Stimulated activated naive B cell treated with anti-CD40 and anti-IgM and Interleukin-4, amounts not matched to agents 10 μg/mL and 1 μg/mL and 100 μg/mL, for 72 hours (primary cell): ENCODE measurements at regions not wholly inside any gene's neighbourhood (a gene's known extent, or its start where the extent isn't known, plus 50 kb on each side); places are given as distances from the start of the nearest gene placed in this dataset.

Source experiments
- ATAC-seq, 2 donors: fragments of 150-1000 bp; cut with Tn5 transposase; replicated peaks; 2 replicates each; pipeline ENCODE4 v1.10.0; 2021; ENCODE audit warnings: moderate library complexity in 1 of 2
- DNase-seq: peaks from one replicate; pipeline ENCODE4 v3.0.0; 2021
- H3K27ac Mint-ChIP-seq: one replicate; pipeline ENCODE4 v1.8.0; 2022; ENCODE audit warnings: mild to moderate bottlenecking, mixed read lengths
- H3K27me3 Mint-ChIP-seq, 2 donors: one replicate each; pipeline ENCODE4 v1.8.0; 2022; ENCODE audit warnings: mixed read lengths in 2 of 2
- H3K36me3 Mint-ChIP-seq, 2 donors: one replicate each; pipeline ENCODE4 v1.8.0; 2022; ENCODE audit warnings: mixed read lengths in 2 of 2, mild to moderate bottlenecking in 1 of 2
- H3K4me1 Mint-ChIP-seq, 2 donors: one replicate each; pipeline ENCODE4 v1.8.0; 2022; ENCODE audit warnings: mixed read lengths in 2 of 2, mild to moderate bottlenecking in 1 of 2
- H3K4me3 Mint-ChIP-seq, 2 donors: one replicate each; pipeline ENCODE4 v1.8.0; 2022; ENCODE audit warnings: mild to moderate bottlenecking in 2 of 2, mixed read lengths in 2 of 2, moderate library complexity in 1 of 2
- H3K9me3 Mint-ChIP-seq, 2 donors: one replicate each; pipeline ENCODE4 v1.8.0; 2022; ENCODE audit warnings: mixed read lengths in 2 of 2, mild to moderate bottlenecking in 1 of 2

GRCh38 chr13:68996668-68997025 is 1111.0 kb upstream of the ATXN8OS start:
- Mint-ChIP-seq H3K27me3 (no peaks in the 10 kb centered on the region), H3K4me1 (no peaks in the 10 kb centered on the region), H3K36me3 (no peaks in the 10 kb centered on the region), H3K4me3 (no peak overlapping the region), H3K27ac (no peak overlapping the region), H3K9me3 (peaks cover 12 to 13% of the 10 kb centered on the region in 2 donors)
- no peak for ATAC-seq
- no peak for DNase-seq

- no peak for ATAC-seq
- H3K4me1 Mint-ChIP-seq: no peaks in the 10 kb centered on the region
- DNase-seq: no peak
Observed at GRCh38 chr13:68995972-68996667, 1111.5 kb upstream of the ATXN8OS start.

GRCh38 chr13:68993154-68993553 is 1114.5 kb upstream of the ATXN8OS start:
- Mint-ChIP-seq H3K27ac (no peak overlapping the region), H3K9me3 (peaks cover 0 to 1% of the 10 kb centered on the region in 2 donors), H3K36me3 (no peaks in the 10 kb centered on the region), H3K4me1 (no peaks in the 10 kb centered on the region), H3K27me3 (no peaks in the 10 kb centered on the region), H3K4me3 (no peak overlapping the region)
- DNase-seq: no peak
- no peak for ATAC-seq

More at GRCh38 chr13:68995972-68996667, 1111.5 kb upstream of the ATXN8OS start:
- H3K27me3 Mint-ChIP-seq: no peaks in the 10 kb centered on the region
- H3K36me3 Mint-ChIP-seq: no peaks in the 10 kb centered on the region
- peaks cover 8 to 14% of the 10 kb centered on the region in 2 donors for H3K9me3 Mint-ChIP-seq
- no peak overlapping the region for H3K4me3 Mint-ChIP-seq
- H3K27ac Mint-ChIP-seq: no peak overlapping the region

- no peaks in the 10 kb centered on the region for H3K4me1 Mint-ChIP-seq
- no peak for DNase-seq
- H3K27me3 Mint-ChIP-seq: no peaks in the 10 kb centered on the region
- peaks cover 0 to 8% of the 10 kb centered on the region in 2 donors for H3K9me3 Mint-ChIP-seq
- ATAC-seq: no peak
- H3K4me3 Mint-ChIP-seq: no peak overlapping the region
- H3K36me3 Mint-ChIP-seq: no peaks in the 10 kb centered on the region
- H3K27ac Mint-ChIP-seq: no peak overlapping the region
Observed at GRCh38 chr13:68988176-68988575, 1119.5 kb upstream of the ATXN8OS start.

- H3K9me3 Mint-ChIP-seq: peaks cover 0 to 10% of the 10 kb centered on the region in 2 donors
- no peaks in the 10 kb centered on the region for H3K27me3 Mint-ChIP-seq
- no peaks in the 10 kb centered on the region for H3K4me1 Mint-ChIP-seq
- H3K36me3 Mint-ChIP-seq: no peaks in the 10 kb centered on the region
- no peak for ATAC-seq
- no peak overlapping the region for H3K4me3 Mint-ChIP-seq
- H3K27ac Mint-ChIP-seq: no peak overlapping the region
- no peak for DNase-seq
Observed at GRCh38 chr13:68987585-68987984, 1120.0 kb upstream of the ATXN8OS start.

DNA sequence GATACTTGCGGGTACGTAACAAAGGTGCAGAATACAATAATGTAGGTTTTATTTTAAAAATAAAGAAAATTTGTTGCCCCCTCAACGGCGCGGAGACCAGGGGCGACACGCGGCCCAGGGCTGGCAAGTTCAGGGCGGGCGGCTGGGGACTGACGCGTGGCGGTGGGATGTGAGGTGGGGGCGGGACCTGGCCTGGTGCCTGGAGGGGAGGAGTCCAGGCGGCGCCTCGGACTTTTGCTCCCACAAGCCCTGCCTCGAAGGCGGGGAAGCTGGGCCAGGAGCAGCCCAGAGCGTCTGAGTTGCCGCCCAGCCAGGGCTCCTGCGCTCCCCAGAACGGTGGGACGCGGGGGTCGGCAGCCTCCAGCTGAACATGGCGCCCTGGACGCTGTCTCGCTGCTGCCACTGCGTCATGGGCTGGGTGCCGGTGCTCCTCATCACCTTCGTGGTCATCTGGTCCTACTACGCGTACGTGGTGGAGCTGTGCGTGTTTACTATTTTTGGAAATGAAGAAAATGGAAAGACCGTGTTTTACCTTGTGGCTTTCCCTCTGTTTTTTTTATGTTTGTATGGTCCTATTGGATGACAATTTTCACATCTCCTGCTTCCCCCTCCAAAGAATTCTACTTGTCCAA is 1122.8 kb upstream of the ATXN8OS start:
- H3K4me3 Mint-ChIP-seq: no peak overlapping the region
- H3K27me3 Mint-ChIP-seq: no peaks in the 10 kb centered on the region
- no peaks in the 10 kb centered on the region for H3K36me3 Mint-ChIP-seq

DNA sequence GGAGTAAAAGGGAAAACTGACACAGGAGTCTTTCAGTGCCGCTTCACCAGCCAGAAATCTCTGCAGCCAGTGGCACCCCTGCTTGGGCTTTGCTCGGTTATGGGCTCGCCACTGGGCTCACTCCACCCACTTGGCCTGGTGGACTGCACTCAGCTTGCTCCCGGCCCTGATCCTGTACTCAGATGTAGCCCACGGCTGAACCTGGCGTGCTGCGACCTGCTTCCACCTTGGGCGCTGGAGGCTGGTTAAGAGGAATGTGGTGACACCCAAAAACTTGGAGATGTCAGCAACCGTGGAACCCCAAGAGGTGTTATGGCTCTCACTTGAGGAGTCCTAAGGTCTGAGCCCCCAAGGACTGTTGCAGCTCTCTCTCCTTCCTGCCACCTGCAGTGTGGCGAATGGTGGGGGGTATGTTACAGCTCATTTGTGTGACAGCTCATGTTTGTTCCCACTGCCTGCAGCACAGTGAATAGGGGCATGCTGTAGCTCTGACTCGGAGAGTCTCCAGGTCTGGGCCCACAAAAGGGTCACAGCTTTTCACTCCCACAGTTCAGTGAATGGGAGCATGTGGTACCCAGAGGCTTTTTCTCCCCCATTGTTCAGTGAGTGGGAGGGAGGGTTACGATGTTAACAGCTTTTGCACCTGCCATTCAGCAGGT is 1124.5 kb upstream of the ATXN8OS start:
- H3K36me3 Mint-ChIP-seq: no peaks in the 10 kb centered on the region
- no peak for DNase-seq

More for the DNA sequence above, 1122.8 kb upstream of the ATXN8OS start:
- H3K9me3 Mint-ChIP-seq: peaks cover 0 to 10% of the 10 kb centered on the region in 2 donors
- DNase-seq (no peak), ATAC-seq (no peak)
- H3K4me1 Mint-ChIP-seq: no peaks in the 10 kb centered on the region
- no peak overlapping the region for H3K27ac Mint-ChIP-seq

GRCh38 chr13:68976287-68976686 is 1131.3 kb upstream of the ATXN8OS start:
- Mint-ChIP-seq H3K9me3 (peaks cover 0 to 1% of the 10 kb centered on the region in 2 donors), H3K27me3 (no peaks in the 10 kb centered on the region), H3K4me3 (no peak overlapping the region), H3K4me1 (no peaks in the 10 kb centered on the region), H3K36me3 (no peaks in the 10 kb centered on the region), H3K27ac (no peak overlapping the region)
- ATAC-seq (no peak), DNase-seq (no peak)

More for the DNA sequence above, 1124.5 kb upstream of the ATXN8OS start:
- H3K9me3 Mint-ChIP-seq: peaks cover 0 to 10% of the 10 kb centered on the region in 2 donors
- no peaks in the 10 kb centered on the region for H3K4me1 Mint-ChIP-seq
- no peak overlapping the region for H3K4me3 Mint-ChIP-seq
- no peaks in the 10 kb centered on the region for H3K27me3 Mint-ChIP-seq
- no peak overlapping the region for H3K27ac Mint-ChIP-seq
- ATAC-seq: peak in 1 of 2 donors; percentile 14

DNA sequence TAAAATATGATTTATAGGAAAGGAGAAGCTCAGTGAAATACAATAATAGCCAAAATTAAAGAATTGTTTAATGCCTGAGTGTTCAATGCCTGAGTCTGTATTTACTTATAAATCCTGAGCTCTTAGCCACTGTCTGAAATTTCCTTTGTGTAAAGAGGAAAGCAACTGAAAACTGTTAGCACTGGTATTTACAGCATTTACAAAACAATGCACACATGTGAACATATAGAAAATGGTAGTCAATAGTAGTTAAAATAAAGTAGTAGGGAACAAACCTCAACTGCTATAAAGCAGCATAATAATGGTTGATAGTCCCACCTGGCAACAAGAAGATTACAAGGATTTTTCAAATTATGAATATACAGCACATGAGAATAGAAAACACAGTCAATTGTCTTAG is 1137.1 kb upstream of the ATXN8OS start:
- H3K4me3 Mint-ChIP-seq: no peak overlapping the region
- no peaks in the 10 kb centered on the region for H3K36me3 Mint-ChIP-seq
- H3K27ac Mint-ChIP-seq: no peak overlapping the region
- no peak for DNase-seq
- no peaks in the 10 kb centered on the region for H3K27me3 Mint-ChIP-seq
- no peaks in the 10 kb centered on the region for H3K4me1 Mint-ChIP-seq
- ATAC-seq: no peak
- no peaks in the 10 kb centered on the region for H3K9me3 Mint-ChIP-seq

- no peak for DNase-seq
- Mint-ChIP-seq H3K27ac (no peak overlapping the region), H3K4me1 (no peaks in the 10 kb centered on the region), H3K9me3 (peaks cover 0 to 5% of the 10 kb centered on the region in 2 donors), H3K36me3 (no peaks in the 10 kb centered on the region), H3K27me3 (no peaks in the 10 kb centered on the region), H3K4me3 (no peak overlapping the region)
- ATAC-seq: no peak
Observed at GRCh38 chr13:68948586-68948985, 1159.0 kb upstream of the ATXN8OS start.

DNA sequence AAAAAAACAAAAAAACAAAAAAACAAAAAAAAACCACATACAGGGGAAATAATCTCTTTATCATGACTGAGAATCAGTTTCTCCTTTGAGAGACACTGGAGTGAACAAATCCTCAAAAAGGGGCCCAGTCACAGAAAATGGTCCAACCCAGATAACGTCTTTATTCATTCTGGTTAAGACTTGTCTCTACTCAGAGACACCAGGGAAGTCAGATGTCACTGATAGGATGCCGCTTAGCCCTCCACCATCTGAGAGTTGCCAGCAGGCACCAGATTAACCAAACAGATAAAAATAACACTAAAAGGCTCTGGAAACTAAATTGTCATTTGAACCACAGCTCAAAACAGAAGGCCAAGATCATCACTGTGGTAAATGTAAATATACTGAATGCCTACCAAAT is 1163.4 kb upstream of the ATXN8OS start:
- H3K36me3 Mint-ChIP-seq: no peaks in the 10 kb centered on the region
- DNase-seq: no peak
- H3K27ac Mint-ChIP-seq: no peak overlapping the region
- ATAC-seq: no peak
- H3K4me1 Mint-ChIP-seq: no peaks in the 10 kb centered on the region
- no peaks in the 10 kb centered on the region for H3K27me3 Mint-ChIP-seq
- H3K4me3 Mint-ChIP-seq: no peak overlapping the region
- H3K9me3 Mint-ChIP-seq: peaks cover 0 to 6% of the 10 kb centered on the region in 2 donors

GRCh38 chr13:68940049-68940448 is 1167.6 kb upstream of the ATXN8OS start:
- Mint-ChIP-seq H3K36me3 (no peaks in the 10 kb centered on the region), H3K4me1 (no peaks in the 10 kb centered on the region), H3K9me3 (peaks cover 0 to 6% of the 10 kb centered on the region in 2 donors), H3K27ac (no peak overlapping the region), H3K27me3 (no peaks in the 10 kb centered on the region), H3K4me3 (no peak overlapping the region)
- DNase-seq (no peak), ATAC-seq (no peak)

DNA sequence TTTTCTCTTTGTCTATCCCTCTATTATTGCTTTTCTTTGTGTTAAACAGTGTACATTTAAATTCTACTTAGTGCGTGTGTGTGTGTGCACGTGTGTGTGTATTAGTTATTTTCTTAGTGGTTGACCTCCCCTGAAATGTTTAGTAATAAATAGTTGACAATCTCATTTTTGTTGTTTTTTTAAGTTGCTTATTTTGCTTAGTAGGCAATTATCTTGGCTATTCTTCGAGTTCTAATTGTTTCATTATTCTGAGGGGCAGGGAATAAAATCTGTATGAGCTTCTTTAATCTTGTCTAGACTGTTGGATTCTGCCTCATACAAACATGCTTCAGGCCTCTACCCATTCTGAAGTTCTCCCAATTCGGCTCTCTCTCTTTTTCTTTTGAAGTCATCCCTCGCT is 1169.0 kb upstream of the ATXN8OS start:
- H3K9me3 Mint-ChIP-seq: peaks cover 0 to 5% of the 10 kb centered on the region in 2 donors
- no peak overlapping the region for H3K4me3 Mint-ChIP-seq
- DNase-seq (no peak), ATAC-seq (no peak)
- no peaks in the 10 kb centered on the region for H3K27me3 Mint-ChIP-seq
- H3K36me3 Mint-ChIP-seq: no peaks in the 10 kb centered on the region
- no peak overlapping the region for H3K27ac Mint-ChIP-seq
- H3K4me1 Mint-ChIP-seq: no peaks in the 10 kb centered on the region

DNA sequence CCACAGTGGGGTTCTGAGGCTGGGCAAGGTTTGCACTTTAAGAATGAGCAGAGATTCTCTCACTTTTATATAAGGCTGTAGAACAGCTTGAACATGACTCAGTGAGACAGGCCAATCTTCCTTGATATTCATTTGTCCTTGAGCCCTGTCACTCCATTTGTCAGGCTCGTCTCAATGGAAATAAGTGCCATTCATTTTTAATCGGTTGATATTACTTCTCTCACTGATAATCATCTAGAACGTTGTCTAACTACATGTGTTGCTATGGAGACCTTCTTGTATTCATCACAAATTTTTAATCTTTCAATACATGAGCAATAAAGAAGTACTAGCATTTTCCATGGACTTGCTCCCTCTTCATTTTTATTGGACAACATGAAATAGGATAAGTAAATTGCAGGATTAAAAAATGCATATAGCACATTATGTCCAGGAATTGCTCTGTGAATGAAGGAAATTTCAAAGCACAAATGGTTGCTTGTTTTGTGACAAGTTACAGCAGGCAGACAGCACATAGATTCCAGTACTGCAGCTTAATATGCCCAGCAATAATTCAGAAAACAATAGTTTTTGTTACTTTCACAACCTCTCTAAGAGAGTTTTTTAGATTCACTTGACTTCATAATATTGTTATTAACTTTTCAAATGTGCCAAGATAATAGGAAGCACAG is 1178.4 kb upstream of the ATXN8OS start:
- H3K27me3 Mint-ChIP-seq: no peaks in the 10 kb centered on the region
- H3K4me1 Mint-ChIP-seq: no peaks in the 10 kb centered on the region
- DNase-seq (no peak), ATAC-seq (no peak)
- H3K9me3 Mint-ChIP-seq: peaks cover 0 to 4% of the 10 kb centered on the region in 2 donors
- H3K4me3 Mint-ChIP-seq: no peak overlapping the region
- H3K27ac Mint-ChIP-seq: no peak overlapping the region
- H3K36me3 Mint-ChIP-seq: no peaks in the 10 kb centered on the region
